ENCODE measurements at regions not wholly inside any gene's neighbourhood (a gene's known extent, or its start where the extent isn't known, plus 50 kb on each side); places are given as distances from the start of the nearest gene placed in this dataset.

DNA sequence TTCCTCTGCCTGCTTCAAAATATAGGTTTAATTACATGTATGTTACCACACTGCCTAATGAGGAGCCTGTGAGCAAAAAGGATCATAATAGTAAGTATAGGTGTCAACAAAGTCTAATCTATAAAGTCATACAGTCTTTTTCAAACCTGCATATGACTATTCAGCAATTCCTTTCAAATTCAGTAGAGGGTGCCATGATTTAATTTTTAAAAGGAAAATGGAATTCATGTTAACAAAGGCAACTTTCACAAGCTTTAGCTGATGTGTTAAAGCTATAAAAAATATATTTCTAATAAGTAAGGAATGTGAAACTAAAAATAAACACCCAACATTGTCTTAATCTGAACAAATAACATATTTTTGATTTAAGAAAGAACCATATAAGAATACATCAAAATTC, 52.1 kb downstream of the MPP7 start:
- DNase-seq = peak in 1 of 2 experiments; percentile 7

- no peak for DNase-seq
These were observed 52.5 kb downstream of the MPP7 start for GRCh38 chr10:28250358-28250757.

DNA sequence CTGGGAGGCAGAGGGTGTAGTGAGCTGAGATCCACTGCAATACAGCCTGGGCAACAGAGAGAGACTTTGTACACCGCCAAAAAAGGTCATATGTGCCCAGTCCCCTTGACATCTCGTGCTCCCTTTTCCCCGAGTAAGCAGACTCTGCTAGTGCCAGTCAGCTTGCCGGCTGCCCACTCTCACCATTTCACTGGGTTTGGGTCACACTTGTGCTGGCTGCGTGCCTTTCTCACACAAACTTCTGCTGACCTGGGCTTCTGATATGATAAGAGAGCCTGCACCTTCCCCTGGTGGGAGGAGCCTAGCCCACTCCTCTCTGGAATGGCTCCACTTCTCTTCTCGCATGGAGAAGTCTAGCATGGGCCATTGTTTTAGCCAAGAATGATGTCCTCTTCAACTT, 53.4 kb downstream of the MPP7 start:
- no peak for DNase-seq

- no peak for DNase-seq
These were observed 54.8 kb downstream of the MPP7 start for GRCh38 chr10:28248092-28248491.

DNA sequence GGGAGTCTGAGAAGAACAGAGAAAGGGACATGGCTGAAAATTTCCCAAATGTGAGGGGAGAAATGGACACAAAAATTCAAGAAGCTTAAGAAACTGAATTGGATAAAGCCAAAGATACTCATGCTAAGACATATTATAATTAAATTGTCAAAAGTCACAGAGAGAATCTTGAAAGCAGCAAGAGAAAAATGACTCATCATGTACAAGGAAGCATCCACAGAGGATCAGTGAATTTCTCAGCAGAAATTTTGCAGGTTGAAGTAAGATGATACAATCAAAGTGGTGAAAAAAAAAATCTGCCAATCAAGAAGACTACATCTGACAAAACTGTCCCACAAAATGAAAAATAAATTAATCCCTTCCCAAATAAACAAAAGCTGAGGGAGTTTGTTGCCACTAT, 56.8 kb downstream of the MPP7 start:
- no peak for DNase-seq

DNA sequence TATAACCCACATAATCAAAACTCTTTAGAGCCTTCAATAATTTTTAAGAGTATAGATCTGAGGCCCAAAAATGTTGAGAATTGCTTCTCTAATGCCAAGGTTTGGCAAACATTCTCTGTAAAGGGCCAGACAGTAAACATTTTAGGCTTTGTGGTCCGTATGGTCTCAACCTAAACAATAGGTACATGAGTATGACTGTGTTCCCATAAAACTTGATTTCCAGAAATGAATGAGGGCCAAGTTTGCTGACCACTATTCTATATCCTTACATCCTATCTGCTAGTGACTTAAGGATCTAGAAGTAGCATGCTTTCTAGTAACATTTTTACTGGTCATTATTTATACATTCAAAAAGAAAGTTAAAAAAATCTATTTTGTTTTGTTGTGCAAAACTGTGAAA, 58.9 kb downstream of the MPP7 start:
- DNase-seq = no peak

DNA sequence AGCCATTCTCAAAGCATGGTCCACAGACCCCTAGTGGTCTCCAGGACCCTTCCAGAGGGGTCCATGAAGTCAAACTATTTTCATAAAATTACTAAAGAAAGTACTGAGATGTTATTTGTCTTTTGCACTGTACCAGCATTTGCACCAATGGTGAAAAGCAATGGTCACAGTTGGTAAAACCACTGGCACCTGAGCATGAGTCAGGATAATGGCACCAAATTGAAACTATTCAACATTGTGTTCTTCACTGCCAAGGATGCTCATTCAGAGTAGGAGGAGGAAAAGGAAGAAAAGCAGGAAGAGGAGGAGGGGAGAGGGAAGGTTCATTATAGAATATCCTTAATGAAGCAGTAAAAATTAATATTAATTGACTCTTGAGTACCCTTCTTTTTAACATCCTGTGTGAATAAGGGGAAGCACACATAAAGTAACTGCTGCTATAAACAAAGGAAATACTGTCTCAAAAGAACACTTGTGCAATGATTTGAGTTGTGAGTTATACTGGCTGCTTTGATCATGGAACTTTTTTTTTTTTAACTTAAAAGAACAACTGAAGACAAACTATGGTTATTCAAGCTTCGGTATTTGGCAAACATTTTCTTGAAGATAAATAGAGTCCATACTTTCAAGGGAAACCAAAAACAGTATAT, 60.2 kb downstream of the MPP7 start:
- no peak for DNase-seq

DNA sequence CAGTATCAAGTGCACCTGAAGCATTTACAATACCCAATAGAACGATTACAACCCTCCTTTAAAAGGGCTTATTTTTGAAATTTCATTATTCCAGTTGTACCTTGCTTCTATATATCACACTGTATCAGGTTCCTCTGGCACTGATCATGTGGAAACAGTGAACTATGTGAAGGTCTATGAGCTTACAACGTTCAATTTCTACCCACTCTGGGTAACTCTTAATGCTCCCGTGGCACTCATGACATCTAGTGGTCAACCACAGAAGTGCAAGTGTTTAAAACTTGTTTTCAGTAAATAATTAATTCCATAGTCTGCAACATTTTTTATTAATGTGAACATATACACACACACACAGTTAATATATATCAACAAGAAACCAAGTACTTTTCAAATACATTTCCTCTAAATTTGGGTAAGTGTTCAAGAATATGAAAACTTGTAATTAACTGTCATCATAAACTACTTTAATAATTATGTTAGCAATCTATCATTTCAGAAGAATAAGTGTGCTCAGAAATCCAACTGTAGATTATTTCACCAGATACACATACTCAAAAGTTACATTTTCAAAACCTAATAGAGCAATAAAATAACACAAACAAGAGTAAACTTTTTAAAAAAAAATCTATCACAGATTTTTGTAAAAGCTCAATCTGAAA, 61.0 kb downstream of the MPP7 start:
- DNase-seq = peak; percentile 2 to 52

DNA sequence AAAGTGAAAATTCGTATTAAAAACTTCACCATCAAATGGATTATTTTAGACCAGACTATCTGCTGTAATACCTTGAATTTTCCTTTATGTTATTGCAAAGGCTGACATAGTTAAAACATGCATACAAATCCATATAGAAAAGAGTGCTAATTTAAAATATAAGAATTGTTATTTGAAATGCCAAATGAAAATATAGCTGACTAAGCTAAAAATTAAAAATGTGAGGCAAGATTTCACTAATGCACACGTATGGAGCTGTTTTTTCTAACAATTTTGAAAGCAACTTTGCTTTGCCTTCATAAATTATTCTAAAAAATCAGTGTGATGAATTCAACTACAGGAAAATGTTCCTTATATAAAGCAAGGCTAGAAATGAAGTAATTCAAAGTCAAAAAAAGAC, 62.5 kb downstream of the MPP7 start:
- DNase-seq = no peak

GRCh38 chr10:28236591-28236990, 66.3 kb downstream of the MPP7 start:
- DNase-seq = no peak

DNA sequence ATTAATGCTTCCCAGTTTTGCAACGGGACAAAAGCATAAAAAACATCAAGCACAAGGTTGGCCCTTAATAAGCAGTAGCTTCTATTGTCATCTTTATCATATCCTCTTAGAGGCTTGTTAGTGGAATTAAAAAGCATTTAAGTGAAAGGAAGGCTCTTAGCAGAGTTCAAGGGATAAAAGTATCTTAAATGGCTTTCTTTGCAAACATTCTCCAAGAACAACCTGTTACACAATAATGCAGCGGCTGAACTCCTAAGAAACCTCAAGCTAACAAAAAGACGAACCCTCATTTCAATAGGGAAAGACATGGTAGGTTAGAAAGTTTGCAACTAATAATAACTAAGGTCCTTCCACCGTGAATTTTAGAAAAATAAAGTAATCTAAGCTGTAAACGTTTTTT, 82.1 kb downstream of the MPP7 start:
- DNase-seq = no peak

DNA sequence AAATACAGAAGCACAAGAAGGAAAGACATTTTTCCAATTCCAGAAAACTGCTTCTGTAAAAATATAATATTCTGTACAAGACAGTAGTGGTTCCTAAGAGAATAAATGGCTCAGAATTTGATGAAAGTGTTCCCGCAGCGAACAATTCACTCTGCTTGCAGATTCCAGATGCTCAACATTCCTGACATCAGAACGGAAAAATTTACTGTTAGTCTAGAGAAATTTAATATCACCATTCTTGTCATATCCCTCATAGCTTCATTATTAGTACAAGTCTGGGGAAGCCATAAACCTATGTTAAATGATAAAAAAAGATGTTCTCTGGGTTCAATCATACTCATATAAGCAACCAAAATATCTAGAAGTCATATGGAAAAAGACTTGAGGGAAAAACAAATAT, 83.6 kb downstream of the MPP7 start:
- no peak for DNase-seq

- DNase-seq = no peak
These were observed 85.0 kb downstream of the MPP7 start for GRCh38 chr10:28217848-28218247.

GRCh38 chr10:28215930-28216329, 86.9 kb downstream of the MPP7 start:
- DNase-seq = no peak

GRCh38 chr10:28214219-28214618, 88.6 kb downstream of the MPP7 start:
- no peak for DNase-seq

DNA sequence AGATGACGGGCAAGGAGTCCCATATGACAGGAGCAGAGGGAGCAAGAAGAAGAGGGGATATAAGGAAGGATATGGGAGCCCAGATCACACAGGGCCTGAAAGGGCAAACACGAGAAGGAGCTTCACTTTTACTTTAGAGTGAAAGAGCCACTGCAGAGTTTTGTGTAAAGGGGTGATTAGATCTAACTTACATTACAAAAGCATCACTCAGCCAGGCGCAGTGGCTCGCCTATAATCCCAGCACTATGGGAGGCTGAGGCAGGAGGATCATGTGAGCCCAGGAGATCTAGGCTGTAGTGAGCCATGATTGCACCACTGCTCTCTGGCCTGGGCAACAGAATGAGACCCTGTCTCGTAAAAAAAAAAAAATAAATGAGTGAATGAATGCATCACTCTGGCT, 91.1 kb downstream of the MPP7 start:
- no peak for DNase-seq

GRCh38 chr10:28207799-28208198, 95.1 kb downstream of the MPP7 start:
- DNase-seq = no peak

DNA sequence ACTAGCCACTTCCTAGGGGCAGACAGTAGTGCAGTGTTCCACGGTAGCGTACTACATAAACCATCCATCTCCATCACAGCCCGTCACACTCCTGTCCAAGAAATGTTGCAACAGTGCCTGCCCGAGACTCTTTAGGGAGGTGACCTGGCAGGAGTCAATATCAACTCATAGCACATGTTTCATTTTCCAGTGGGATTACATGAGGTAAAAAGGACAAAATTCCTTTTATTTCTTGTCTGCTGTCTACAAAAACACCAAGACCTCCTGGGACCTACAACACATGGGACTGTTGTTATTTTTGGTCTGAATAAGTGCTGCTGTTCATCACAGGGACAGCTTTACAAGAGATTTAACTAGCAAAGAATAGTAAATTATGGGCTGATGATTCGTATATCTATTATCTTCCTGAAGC, 99.9 kb downstream of the MPP7 start:
- DNase-seq = no peak

DNA sequence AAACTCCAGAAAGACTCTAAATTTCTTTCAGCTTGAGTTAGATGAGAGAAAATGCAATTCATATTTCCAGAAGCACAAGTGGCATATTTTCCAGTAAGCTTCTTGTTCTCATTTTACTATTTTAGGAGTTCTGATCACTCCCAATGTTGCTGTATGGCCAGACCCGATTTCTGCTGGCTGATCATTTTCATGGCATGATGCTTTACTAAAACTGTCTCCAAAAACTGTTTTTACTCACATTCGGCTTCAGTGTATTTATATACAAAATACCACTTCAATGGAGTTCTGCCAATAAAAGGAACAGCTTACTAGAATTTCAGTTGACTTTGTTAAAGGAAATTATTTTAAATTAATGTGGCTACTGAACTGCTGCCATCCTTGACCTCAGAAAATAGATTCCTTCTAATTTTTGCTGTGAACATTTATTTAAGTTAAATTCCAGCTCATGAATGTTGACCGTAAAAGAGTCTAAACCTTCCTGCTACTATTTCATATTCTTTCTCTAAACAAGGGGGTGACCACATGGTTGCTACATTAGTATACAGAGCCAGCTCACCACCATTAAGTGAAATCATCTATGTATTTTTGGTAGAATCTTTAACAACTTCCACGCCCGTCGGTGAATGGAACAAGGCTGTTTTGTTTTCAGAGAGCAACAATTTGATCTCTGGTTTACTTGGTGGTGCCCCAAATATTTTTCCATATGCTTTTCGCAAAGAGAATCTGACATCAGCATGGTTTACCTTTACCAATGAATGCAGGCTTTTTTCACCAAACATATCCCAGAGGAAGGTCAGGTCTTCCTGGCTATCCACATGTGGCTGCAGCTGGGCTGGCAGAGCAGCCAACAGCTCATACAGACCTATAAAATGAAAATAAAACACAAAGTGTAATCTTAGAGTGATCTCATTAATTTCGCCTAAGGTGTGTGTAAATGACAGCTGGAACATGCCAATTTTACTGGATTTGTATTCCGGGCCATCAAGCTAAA, 101.2 kb downstream of the MPP7 start:
- no peak for DNase-seq

GRCh38 chr10:28200775-28201174, 102.1 kb downstream of the MPP7 start:
- no peak for DNase-seq

- no peak for DNase-seq
These were observed 102.9 kb downstream of the MPP7 start for GRCh38 chr10:28199941-28200340.

GRCh38 chr10:28190196-28190595, 112.7 kb downstream of the MPP7 start:
- DNase-seq = no peak

GRCh38 chr10:28188526-28188925, 114.3 kb downstream of the MPP7 start:
- DNase-seq = no peak

All from NCI-H526 (cell line).